Midbrain (tissue), 1 donor: ENCODE measurements at regions not wholly inside any gene's neighbourhood (a gene's known extent, or its start where the extent isn't known, plus 50 kb on each side); places are given as distances from the start of the nearest gene placed in this dataset.

Source experiments
- DNase-seq: peaks from one replicate; lab custom pipeline; 2025; lab: John Stamatoyannopoulos, UW

- DNase-seq: no peak
Observed at GRCh38 chr1:62988867-62989266, 204.9 kb downstream of the ATG4C start.

DNA sequence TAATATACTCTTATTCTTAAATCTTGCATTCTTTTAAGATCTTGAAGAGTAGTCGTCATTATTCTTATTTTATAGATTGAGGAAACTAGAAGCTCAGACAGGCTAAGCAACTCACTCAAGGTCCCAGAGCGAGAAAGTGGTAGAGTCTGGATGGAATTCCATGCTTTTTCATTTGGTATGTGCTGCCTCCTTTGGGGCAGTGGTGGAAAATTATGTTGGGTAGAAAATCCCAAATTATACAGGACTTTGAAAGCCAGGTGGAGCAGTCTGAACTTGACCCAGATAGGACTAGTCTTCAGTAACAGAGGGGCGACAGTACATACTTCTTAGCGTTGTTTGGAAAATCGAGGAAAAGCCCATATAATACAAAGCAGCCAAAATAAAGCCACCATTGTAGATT, 205.6 kb downstream of the ATG4C start:
- peak; percentile 3 for DNase-seq

- DNase-seq: no peak
Observed at GRCh38 chr1:62991152-62991551, 207.2 kb downstream of the ATG4C start.

DNA sequence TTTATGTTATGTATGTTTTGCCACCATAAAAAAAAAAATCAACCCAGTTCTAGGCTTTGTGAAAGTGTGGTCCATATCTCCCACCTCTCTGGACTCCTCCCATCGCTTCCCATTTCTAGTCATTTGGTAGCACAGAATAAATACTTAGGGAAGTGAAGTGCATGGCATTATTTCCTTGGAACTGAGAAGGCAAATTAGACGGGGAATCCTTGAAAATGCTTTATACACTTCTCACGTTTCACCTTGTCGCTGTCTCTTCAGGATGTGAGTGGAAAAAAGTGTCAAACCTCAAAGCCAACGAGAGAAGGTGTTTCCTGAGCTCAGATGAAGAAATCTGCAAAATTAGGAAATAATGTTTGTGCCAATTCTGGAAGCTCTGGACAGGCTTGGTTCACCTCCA, 209.9 kb downstream of the ATG4C start:
- no peak for DNase-seq

DNA sequence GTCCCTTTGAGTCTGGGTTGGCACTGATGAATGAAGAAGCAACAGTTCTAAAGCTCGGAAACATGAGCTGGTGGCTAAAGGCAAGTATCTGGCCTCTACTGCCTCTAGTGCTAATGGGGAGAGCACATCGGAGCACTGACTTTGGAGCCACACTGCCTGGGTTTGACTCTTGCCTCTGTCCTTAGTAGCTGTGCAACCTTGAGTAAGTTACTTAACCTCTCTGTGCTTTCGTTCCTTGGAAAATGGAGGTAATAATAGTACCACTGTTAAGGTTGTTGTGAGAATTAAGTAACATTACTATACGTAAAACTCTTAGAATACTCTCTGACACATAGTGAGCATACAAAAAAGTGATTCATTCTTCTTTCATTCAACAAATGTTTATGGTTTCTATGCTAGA, 211.2 kb downstream of the ATG4C start:
- DNase-seq: no peak

GRCh38 chr1:62997884-62998283, 214.0 kb downstream of the ATG4C start:
- DNase-seq: no peak

DNA sequence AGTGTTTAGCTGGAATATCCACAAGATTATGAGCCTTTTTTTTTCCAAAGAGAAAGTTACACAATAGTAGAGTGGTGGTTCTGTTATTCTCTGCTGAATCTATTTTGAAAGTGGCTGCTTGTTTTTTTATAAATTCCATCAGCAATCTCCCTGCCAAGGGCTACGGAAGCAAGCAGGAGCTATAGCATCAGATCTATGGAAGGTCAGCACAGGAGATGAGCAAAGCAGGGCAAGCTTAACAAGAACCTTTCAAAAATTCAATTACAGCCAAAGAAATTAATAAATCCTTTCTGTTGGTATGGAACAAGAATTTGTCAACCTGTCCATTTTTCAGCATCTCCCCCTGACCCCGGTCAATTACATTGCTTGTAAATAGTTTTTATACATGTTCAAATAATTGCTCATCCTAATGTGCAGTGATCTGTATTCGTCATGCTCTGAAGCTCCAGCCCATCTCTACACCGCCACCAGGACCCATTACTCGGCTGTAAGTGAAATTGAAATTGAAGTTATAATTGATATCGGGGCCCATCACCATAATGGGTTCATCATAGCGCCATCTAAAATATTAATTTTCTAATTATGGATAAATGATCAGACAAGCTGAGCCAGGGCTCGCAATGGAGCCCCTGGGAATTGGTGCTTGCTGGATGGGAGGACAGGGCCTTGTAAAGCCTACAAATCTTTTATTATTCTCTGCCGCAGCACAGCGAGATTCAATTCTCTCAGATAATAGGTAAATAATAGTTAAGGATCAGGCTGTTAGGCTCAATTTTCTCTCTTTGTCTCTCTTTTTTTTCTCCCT, 215.1 kb downstream of the ATG4C start:
- no peak for DNase-seq

DNA sequence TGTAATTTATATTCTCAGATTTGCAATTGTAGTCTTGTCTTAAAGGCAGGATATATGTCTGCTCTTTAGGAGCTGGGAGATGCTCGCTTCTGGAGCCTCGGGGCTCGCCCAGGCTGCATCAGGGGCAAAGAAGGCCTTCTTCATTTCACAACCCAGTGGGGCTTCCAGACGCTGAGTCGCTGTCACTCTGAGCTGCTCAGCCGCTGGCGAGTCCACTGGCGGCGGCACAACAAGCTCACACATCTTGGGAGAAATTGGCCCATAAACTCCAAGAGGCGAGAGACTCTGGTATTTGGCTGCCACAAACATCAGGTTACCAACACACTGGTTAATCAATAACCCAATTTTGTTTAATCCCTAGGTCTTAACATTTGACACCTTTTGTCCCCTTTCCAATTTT, 216.6 kb downstream of the ATG4C start:
- no peak for DNase-seq

- peak; percentile 19 for DNase-seq
Observed at GRCh38 chr1:63004868-63005267, 220.9 kb downstream of the ATG4C start.

- DNase-seq: no peak
Observed at GRCh38 chr1:63005812-63006211, 221.9 kb downstream of the ATG4C start.

DNA sequence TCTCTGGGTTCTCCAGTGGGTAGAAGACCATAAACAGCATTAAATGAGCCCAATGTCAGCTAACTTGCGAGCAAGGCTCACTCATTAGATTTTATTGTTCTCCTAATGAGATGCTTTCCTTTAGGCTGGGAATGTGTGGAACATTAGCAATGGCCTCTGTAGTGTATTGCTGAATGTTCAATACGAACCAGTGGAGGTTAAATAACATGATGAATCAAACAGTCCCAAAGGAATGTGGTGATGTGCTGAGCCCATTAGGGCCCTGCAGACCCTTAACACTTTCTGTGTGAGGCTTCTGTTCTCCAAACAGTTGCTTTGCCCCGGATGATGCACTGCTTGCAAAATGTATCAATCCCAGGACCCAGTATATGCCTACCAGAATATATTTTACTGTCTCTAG, 225.5 kb downstream of the ATG4C start:
- no peak for DNase-seq

- DNase-seq: no peak
Observed at GRCh38 chr1:63010913-63011660, 227.2 kb downstream of the ATG4C start.

DNA sequence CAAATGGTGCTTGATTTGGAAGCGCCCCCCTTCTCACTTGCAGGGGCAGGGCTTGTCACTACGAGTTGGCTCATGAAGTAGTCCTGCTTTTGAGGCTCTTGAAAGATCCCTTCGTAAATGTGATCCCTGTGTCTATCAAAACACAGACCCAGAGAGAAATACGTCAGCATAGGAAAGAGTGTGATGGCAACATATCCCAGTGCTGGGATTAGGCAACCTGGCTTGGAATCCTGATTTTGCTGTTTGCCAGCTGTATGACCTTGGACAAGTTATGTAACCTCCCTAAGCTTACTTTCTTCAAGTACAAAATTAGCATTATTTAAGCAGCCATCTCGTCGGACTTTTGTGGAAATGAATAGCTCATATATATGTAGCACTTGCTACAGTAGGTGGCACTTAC, 228.4 kb downstream of the ATG4C start:
- DNase-seq: no peak

DNA sequence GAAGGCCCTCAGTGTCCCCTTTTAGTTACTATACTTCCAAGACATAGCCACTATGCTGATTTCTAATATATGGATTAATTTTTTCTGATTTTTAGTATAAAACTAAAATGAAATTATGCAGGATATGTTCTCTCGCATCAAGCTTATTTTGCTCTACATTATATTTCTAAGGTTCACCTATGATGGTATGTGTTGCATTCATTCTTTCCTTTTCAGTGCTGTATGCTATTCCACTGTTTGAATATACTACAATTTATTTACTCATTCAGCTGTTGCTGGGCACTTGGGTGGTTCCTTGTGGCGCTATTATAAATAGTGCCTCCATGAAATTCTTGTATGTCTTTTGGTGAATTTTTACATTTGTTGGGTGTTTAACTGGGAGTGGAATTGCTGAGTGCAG, 230.3 kb downstream of the ATG4C start:
- no peak for DNase-seq

DNA sequence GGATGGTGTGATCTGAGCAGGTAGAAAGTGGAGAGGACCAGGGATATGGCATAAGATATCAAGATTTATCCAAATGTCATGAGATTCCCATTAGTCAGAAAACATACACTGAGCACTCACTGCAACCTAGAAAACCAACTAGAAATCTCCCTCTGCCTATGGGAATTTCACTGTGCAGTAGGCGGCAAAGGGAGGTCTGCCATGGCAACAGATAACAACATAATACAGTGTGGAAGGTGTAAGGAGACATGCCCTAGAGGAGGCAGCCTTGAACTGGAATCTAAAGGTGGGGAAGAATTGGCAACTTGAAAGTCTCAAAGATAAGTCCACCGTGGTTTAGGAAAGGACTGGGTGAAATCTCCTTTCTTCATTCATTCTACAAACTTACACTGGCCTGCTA, 238.4 kb downstream of the ATG4C start:
- no peak for DNase-seq

GRCh38 chr1:63023171-63023570, 239.2 kb downstream of the ATG4C start:
- DNase-seq: no peak

DNA sequence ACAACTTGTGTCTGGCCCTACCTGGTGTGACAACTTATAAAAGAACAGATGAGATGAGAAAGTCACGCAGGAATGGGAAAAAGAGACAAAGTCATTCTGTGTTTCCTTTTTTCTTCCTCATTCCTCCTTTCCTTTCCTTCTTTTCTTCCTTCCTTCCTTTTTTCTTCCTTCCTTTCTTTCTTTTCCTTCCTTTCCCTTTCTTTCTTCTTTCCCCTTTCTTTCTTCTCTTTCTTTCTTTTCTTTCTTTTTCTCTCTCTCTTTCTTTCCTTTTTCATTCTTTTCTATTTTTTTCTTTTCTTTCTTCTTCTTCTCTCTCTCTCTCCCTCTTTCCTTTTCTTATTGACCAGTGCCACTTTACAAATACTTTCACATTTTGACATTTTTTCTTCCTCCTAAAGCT, 239.7 kb downstream of the ATG4C start:
- no peak for DNase-seq

DNA sequence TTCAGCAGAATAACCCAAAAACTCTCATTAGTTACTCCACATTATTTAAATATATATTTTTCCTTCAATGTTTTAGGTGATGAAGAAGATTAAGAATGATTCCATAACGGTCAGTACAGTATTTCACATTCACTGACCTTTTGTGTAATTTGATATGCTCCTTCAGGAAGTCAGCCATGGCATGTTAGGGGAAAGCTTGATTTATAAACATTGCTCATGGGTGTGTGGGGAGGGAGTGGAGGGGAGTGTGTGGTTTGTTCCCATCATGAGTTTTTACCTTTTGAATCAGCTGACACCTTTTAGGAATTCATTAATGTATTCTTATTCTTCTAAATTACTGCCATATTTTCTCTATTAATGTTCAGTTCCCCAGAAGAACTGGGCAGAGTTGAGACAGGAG, 240.2 kb downstream of the ATG4C start:
- DNase-seq: no peak

DNA sequence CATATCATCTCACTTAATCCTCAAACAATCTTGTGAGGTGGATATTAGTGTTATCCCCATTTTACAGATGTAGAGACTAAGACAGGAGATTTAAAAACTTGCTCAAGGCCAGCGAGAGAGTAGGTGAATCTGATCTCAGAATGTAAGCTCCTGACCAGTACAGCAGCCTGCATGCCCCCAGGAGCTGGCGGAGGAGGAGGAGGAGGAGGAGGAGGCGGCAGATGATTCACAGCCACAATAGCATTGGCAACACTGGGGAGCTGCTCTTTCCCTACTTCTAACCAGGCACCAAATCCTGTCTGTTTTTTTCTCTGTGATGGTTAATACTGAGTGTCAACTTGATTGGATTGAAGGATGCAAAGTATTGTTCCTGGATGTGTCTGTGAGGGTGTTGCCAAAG, 243.2 kb downstream of the ATG4C start:
- DNase-seq: no peak

DNA sequence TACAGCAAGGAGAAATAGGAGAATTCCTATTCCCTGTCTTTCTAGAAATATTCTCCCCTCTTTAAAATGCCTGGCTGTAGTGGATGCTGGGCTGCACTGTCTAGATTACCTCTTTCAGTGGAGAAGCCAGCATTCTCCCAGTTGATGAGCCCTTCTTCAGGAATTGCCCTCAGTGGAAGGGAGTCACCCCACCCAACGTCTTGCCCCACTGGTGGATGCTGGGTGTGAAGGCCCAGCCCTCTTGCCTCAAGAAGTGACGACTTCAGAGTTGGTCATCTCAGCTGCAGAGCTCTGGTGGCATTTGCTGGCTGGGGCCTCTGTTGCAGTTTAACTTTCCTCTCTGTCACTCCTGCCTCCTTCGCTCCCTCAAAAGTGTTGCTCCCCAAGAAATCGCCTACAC, 248.2 kb downstream of the ATG4C start:
- DNase-seq: no peak

GRCh38 chr1:63033211-63033610, 249.3 kb downstream of the ATG4C start:
- DNase-seq: no peak

GRCh38 chr1:63034256-63034655, 250.3 kb downstream of the ATG4C start:
- no peak for DNase-seq

DNA sequence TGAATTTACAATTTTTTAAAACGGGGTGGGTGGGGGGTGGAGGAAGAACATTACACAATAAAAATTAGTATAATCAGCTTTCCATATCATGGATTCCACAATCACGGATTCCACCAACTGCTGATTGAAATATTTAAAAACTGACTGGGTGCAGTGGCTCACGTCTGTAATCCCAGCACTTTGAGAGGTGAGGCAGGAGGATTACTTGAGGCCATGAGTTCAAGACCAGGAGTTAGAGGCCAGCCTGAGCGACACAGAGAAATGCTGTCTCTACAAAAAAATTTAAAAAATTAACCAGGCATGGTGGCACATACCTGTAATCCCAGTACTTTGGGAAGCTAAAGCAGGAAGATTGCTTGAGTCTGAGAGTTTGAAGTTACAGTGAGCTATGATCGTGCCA, 254.7 kb downstream of the ATG4C start:
- DNase-seq: no peak

DNA sequence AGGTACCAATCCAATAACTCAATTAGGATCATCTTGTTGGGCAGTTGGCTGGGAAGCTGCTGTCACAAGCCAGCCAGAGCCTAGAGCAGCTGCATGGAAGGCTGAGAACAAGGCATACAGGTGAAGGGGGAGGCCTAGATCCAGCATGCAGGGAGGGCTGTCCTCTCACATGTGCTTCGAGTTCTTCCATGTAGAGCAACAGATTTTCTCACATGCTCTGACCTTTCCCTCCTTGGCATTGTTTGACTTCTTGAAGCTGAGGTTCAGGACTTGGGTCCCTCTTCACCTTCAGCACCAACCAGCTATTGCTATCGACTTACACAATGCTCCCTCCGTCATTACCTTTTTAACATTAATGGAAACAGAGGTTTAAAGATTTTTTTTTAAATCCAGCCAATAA, 257.7 kb downstream of the ATG4C start:
- DNase-seq: no peak
